ENCODE measurements at regions not wholly inside any gene's neighbourhood (a gene's known extent, or its start where the extent isn't known, plus 50 kb on each side); places are given as distances from the start of the nearest gene placed in this dataset.

- no peaks in the 10 kb centered on the region for H3K9me3 ChIP-seq (ENCODE audit: insufficient read depth, low read depth, low read length)
- no peaks in the 10 kb centered on the region for H3K27me3 ChIP-seq (ENCODE audit: insufficient read depth, low read length, poor library complexity, severe bottlenecking)
- no peak overlapping the region for H2AFZ ChIP-seq (ENCODE audit: low read length)
- no peaks in the 10 kb centered on the region for H3K36me3 ChIP-seq (ENCODE audit: insufficient read depth, low read length)
- H3K9me2 ChIP-seq (replicated peaks; ENCODE audit: low read depth, low read length), result no peaks in the 10 kb centered on the region
- no peaks in the 10 kb centered on the region for H3K79me2 ChIP-seq (ENCODE audit: insufficient read depth, low read length)
- H4K20me1 ChIP-seq (ENCODE audit: insufficient read depth, low read length, poor library complexity, severe bottlenecking), result no peaks in the 10 kb centered on the region
- H3K4me3 ChIP-seq (ENCODE audit: low read length, poor library complexity, severe bottlenecking), result no peak overlapping the region
- peaks cover 19% of the 10 kb centered on the region for H3K4me1 ChIP-seq (ENCODE audit: insufficient read depth, low read length, poor library complexity, severe bottlenecking)
- H3K4me2 ChIP-seq (ENCODE audit: low read depth, low read length, poor library complexity, severe bottlenecking), result no peak overlapping the region
- H3F3A ChIP-seq (ENCODE audit: low read depth), result no peaks in the 10 kb centered on the region
- TF ChIP-seq CTCF (conservative IDR thresholded peaks at IDR 0.05; ENCODE audit: low read length) (no peak), EZH2phosphoT487 (IDR thresholded peaks at IDR 0.05; ENCODE audit: borderline replicate concordance) (no peak)
- peak overlapping the region; percentile 10 for H3K9ac ChIP-seq (ENCODE audit: low read depth, low read length, poor library complexity, severe bottlenecking)
Observed at GRCh38 chr16:85258629-85259028, 146.4 kb upstream of the CIBAR2 start.

DNA sequence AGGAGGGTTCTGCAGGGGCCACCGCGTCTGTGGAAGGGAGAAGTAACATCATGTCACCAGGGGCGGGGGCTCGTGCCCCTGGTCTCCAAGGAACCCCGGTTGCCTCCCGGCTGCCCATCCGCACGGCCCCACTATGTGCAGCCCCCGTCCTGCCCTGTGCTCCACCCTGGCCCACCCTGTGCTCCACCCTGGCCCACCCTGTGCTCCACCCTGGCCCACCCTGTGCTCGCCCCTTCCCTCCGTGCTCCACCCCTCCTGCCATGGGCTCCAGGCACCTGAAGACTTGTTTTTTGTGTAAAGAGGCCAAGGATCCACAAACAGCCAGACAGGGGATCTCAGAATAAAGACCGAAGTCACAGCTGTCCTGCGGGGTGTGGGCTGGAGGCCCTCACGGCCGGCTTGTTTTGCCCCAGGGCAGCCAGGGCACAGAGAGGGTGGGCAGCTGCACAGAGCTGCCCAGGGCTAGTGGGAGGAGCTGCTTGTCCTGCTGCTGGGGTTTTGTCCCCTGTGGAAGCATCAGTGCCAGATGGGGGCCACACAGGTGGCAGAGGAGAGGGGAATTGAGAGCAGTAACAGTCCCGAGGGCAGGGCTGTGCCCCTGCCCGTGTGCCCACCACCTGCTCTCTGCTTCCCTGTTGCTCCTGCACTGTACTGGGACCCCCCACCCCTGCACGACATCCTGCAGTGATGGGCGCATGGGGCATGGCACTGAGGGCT is 147.0 kb upstream of the CIBAR2 start:
- H3K36me3 ChIP-seq (ENCODE audit: insufficient read depth, low read length), result no peaks in the 10 kb centered on the region
- no peaks in the 10 kb centered on the region for H3K79me2 ChIP-seq (ENCODE audit: insufficient read depth, low read length)
- no peak for TF ChIP-seq EZH2phosphoT487 (IDR thresholded peaks at IDR 0.05; ENCODE audit: borderline replicate concordance)
- no peak for TF ChIP-seq CTCF (conservative IDR thresholded peaks at IDR 0.05; ENCODE audit: low read length)
- H3K9ac ChIP-seq (ENCODE audit: low read depth, low read length, poor library complexity, severe bottlenecking), result no peak overlapping the region
- no peak overlapping the region for H3K4me3 ChIP-seq (ENCODE audit: low read length, poor library complexity, severe bottlenecking)
- no peaks in the 10 kb centered on the region for H4K20me1 ChIP-seq (ENCODE audit: insufficient read depth, low read length, poor library complexity, severe bottlenecking)
- H3K4me2 ChIP-seq (ENCODE audit: low read depth, low read length, poor library complexity, severe bottlenecking), result no peak overlapping the region
- no peaks in the 10 kb centered on the region for H3F3A ChIP-seq (ENCODE audit: low read depth)
- H3K9me2 ChIP-seq (replicated peaks; ENCODE audit: low read depth, low read length), result no peaks in the 10 kb centered on the region
- H3K9me3 ChIP-seq (ENCODE audit: insufficient read depth, low read depth, low read length), result no peaks in the 10 kb centered on the region
- H3K4me1 ChIP-seq (ENCODE audit: insufficient read depth, low read length, poor library complexity, severe bottlenecking), result peaks cover 18% of the 10 kb centered on the region
- no peaks in the 10 kb centered on the region for H3K27me3 ChIP-seq (ENCODE audit: insufficient read depth, low read length, poor library complexity, severe bottlenecking)
- no peak overlapping the region for H2AFZ ChIP-seq (ENCODE audit: low read length)

DNA sequence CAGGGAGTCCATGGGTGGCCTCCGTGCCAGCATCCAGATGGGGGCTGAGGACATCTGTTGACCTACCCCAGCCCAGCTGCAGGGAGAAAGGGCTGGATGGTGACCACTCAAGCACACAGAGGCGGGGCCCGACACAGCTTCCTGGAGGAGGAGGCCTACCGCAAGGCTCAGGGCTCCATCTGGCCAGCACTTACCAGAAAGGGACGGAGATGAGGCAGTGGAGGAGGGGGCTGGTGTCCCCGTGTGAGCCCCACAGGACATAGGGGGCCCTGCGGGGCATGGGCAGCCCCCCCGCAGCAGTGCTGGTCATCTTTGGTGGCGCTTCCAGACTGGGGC is 147.5 kb upstream of the CIBAR2 start:
- no peaks in the 10 kb centered on the region for H3K9me3 ChIP-seq (ENCODE audit: insufficient read depth, low read depth, low read length)
- H4K20me1 ChIP-seq (ENCODE audit: insufficient read depth, low read length, poor library complexity, severe bottlenecking), result no peaks in the 10 kb centered on the region
- no peaks in the 10 kb centered on the region for H3K36me3 ChIP-seq (ENCODE audit: insufficient read depth, low read length)
- H3K4me2 ChIP-seq (ENCODE audit: low read depth, low read length, poor library complexity, severe bottlenecking), result no peak overlapping the region
- no peak overlapping the region for H2AFZ ChIP-seq (ENCODE audit: low read length)
- no peaks in the 10 kb centered on the region for H3K9me2 ChIP-seq (replicated peaks; ENCODE audit: low read depth, low read length)
- H3K9ac ChIP-seq (ENCODE audit: low read depth, low read length, poor library complexity, severe bottlenecking), result no peak overlapping the region
- no peaks in the 10 kb centered on the region for H3K27me3 ChIP-seq (ENCODE audit: insufficient read depth, low read length, poor library complexity, severe bottlenecking)
- peaks cover 18% of the 10 kb centered on the region for H3K4me1 ChIP-seq (ENCODE audit: insufficient read depth, low read length, poor library complexity, severe bottlenecking)
- TF ChIP-seq EZH2phosphoT487 (IDR thresholded peaks at IDR 0.05; ENCODE audit: borderline replicate concordance) (no peak), CTCF (conservative IDR thresholded peaks at IDR 0.05; ENCODE audit: low read length) (no peak)
- no peaks in the 10 kb centered on the region for H3F3A ChIP-seq (ENCODE audit: low read depth)
- H3K79me2 ChIP-seq (ENCODE audit: insufficient read depth, low read length), result no peaks in the 10 kb centered on the region
- H3K4me3 ChIP-seq (ENCODE audit: low read length, poor library complexity, severe bottlenecking), result no peak overlapping the region

Measured in Loucy (cell line).